ENCODE measurements at regions not wholly inside any gene's neighbourhood (a gene's known extent, or its start where the extent isn't known, plus 50 kb on each side); places are given as distances from the start of the nearest gene placed in this dataset.

DNA sequence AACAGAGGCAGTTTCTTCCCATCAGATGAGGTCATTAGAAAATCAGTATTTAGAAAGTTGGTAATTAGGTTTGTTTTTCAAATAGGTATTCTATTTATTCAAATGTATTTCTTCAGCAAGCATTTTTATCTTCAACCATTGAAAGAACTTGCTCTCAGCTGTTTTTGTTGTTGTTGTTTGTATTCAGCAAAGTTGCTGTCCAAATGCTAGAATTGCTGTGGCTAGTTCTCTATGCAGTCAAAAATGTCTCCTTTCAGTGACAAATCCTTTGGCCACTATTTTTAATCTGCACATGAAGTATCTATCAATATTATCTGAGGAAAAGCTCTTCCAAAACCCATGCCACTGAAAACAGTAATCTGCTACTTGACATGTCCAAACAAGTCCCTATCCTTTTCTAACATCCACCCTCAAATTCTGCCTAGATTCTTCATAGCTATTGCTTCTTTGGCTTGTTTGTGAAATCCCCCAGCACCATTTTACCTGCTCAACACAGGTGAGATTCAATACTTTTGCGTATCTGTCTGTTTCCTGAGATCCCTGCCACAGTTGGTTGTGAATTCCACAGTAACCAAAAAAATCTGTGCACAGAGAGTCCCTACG is 1005.4 kb downstream of the GRIK2 start:
- no peaks in the 10 kb centered on the region for H4K20me1 ChIP-seq (replicated peaks; ENCODE audit: control insufficient read depth, insufficient read depth, low read length)
- ChIA-PET CTCF (ENCODE audit: low intra/inter-chr PET ratio) (no interaction called here), POLR2A (no interaction called here)
- no peaks in the 10 kb centered on the region for H3K4me1 ChIP-seq (replicated peaks in 1 of 2; ENCODE audit: control insufficient read depth in 2 of 2, insufficient read depth in 2 of 2, low read length in 2 of 2)
- H3K4me3 ChIP-seq, result no peak overlapping the region
- intact Hi-C loops (cut with micrococcal nuclease), result no loop called here
- FAIRE-seq (no peak), DNase-seq (ENCODE audit: extremely low read depth in 1 of 4, low spot score in 3 of 4) (no peak), ATAC-seq (no peak)
- BruUV-seq (replicated peaks), result no TSS peak
- no peaks in the 10 kb centered on the region for H3K36me3 ChIP-seq (ENCODE audit: control insufficient read depth, insufficient read depth, low read length)
- no peaks in the 10 kb centered on the region for H3K27me3 ChIP-seq (ENCODE audit: control insufficient read depth in 2 of 2, insufficient read depth in 2 of 2, low read length in 2 of 2)
- H2AFZ ChIP-seq (ENCODE audit: low read depth, low read length), result no peak overlapping the region
- H3K27ac ChIP-seq (ENCODE audit: extremely low read depth, low read depth, low read length), result no peak overlapping the region
- TF ChIP-seq ARID1B (IDR thresholded peaks at IDR 0.05) (no peak), SPI1 (IDR thresholded peaks at IDR 0.05; ENCODE audit: borderline replicate concordance, low read depth, low read length) (no peak), SRSF1 (IDR thresholded peaks at IDR 0.05; ENCODE audit: low read depth, low read length) (no peak), MECOM (CRISPR knock-in tag; IDR thresholded peaks at IDR 0.05) (no peak), SP1 (CRISPR knock-in tag; IDR thresholded peaks at IDR 0.05) (no peak), FOXP1 (CRISPR knock-in tag; IDR thresholded peaks at IDR 0.05) (no peak), ZNF12 (CRISPR knock-in tag; IDR thresholded peaks at IDR 0.05) (no peak), TEAD4 (IDR thresholded peaks at IDR 0.05; ENCODE audit: low read length) (no peak), TEAD4 (CRISPR knock-in tag; IDR thresholded peaks at IDR 0.05; ENCODE audit: borderline replicate concordance) (no peak)
- TF ChIP-seq, protein P1, sequence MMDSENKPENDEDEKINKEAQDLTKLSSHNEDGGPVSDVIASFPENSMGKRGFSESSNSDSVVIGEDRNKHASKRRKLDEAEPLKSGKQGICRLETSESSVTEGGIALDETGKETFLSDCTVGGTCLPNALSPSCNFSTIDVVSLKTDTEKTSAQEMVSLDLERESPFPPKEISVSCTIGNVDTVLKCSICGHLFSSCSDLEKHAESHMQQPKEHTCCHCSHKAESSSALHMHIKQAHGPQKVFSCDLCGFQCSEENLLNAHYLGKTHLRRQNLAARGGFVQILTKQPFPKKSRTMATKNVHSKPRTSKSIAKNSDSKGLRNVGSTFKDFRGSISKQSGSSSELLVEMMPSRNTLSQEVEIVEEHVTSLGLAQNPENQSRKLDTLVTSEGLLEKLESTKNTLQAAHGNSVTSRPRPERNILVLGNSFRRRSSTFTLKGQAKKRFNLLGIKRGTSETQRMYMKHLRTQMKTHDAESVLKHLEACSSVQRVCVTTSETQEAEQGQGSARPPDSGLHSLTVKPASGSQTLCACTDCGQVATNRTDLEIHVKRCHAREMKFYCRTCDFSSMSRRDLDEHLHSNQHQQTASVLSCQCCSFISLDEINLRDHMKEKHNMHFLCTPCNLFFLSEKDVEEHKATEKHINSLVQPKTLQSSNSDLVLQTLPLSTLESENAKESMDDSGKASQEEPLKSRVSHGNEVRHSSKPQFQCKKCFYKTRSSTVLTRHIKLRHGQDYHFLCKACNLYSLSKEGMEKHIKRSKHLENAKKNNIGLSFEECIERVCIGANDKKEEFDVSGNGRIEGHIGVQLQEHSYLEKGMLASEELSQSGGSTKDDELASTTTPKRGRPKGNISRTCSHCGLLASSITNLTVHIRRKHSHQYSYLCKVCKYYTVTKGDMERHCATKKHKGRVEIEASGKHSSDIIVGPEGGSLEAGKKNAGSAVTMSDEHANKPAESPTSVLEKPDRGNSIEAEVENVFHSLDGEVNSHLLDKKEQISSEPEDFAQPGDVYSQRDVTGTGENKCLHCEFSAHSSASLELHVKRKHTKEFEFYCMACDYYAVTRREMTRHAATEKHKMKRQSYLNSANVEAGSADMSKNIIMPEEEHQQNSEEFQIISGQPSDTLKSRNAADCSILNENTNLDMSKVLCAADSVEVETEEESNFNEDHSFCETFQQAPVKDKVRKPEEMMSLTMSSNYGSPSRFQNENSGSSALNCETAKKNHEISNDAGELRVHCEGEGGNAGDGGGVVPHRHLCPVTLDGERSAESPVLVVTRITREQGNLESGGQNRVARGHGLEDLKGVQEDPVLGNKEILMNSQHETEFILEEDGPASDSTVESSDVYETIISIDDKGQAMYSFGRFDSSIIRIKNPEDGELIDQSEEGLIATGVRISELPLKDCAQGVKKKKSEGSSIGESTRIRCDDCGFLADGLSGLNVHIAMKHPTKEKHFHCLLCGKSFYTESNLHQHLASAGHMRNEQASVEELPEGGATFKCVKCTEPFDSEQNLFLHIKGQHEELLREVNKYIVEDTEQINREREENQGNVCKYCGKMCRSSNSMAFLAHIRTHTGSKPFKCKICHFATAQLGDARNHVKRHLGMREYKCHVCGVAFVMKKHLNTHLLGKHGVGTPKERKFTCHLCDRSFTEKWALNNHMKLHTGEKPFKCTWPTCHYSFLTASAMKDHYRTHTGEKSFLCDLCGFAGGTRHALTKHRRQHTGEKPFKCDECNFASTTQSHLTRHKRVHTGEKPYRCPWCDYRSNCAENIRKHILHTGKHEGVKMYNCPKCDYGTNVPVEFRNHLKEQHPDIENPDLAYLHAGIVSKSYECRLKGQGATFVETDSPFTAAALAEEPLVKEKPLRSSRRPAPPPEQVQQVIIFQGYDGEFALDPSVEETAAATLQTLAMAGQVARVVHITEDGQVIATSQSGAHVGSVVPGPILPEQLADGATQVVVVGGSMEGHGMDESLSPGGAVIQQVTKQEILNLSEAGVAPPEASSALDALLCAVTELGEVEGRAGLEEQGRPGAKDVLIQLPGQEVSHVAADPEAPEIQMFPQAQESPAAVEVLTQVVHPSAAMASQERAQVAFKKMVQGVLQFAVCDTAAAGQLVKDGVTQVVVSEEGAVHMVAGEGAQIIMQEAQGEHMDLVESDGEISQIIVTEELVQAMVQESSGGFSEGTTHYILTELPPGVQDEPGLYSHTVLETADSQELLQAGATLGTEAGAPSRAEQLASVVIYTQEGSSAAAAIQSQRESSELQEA (IDR thresholded peaks at IDR 0.05; ENCODE audit: low read depth), result no peak
- TF ChIP-seq, protein P2, sequence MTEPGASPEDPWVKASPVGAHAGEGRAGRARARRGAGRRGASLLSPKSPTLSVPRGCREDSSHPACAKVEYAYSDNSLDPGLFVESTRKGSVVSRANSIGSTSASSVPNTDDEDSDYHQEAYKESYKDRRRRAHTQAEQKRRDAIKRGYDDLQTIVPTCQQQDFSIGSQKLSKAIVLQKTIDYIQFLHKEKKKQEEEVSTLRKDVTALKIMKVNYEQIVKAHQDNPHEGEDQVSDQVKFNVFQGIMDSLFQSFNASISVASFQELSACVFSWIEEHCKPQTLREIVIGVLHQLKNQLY (CRISPR knock-in tag; conservative IDR thresholded peaks at IDR 0.05), result no peak
- TF ChIP-seq, protein P3, sequence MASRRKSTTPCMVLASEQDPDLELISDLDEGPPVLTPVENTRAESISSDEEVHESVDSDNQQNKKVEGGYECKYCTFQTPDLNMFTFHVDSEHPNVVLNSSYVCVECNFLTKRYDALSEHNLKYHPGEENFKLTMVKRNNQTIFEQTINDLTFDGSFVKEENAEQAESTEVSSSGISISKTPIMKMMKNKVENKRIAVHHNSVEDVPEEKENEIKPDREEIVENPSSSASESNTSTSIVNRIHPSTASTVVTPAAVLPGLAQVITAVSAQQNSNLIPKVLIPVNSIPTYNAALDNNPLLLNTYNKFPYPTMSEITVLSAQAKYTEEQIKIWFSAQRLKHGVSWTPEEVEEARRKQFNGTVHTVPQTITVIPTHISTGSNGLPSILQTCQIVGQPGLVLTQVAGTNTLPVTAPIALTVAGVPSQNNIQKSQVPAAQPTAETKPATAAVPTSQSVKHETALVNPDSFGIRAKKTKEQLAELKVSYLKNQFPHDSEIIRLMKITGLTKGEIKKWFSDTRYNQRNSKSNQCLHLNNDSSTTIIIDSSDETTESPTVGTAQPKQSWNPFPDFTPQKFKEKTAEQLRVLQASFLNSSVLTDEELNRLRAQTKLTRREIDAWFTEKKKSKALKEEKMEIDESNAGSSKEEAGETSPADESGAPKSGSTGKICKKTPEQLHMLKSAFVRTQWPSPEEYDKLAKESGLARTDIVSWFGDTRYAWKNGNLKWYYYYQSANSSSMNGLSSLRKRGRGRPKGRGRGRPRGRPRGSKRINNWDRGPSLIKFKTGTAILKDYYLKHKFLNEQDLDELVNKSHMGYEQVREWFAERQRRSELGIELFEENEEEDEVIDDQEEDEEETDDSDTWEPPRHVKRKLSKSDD (conservative IDR thresholded peaks at IDR 0.05; ENCODE audit: low read length), result no peak
- H3K9me3 ChIP-seq (replicated peaks; ENCODE audit: control insufficient read depth, insufficient read depth, low read depth, low read length), result no peaks in the 10 kb centered on the region
- no peak overlapping the region for H3K4me2 ChIP-seq (ENCODE audit: insufficient read depth, low read length)
- H3K79me2 ChIP-seq (ENCODE audit: control insufficient read depth, insufficient read depth, low read length), result no peaks in the 10 kb centered on the region
- H3K9ac ChIP-seq (ENCODE audit: insufficient read depth in 1 of 2, low read depth in 2 of 2, low read length in 2 of 2), result no peak overlapping the region
- in situ Hi-C loops (cut with MboI), result no loop called here
- no peaks in the 10 kb centered on the region for H3K9me1 ChIP-seq (ENCODE audit: control insufficient read depth, insufficient read depth, low read length)
- 0% methylated on average over 2 of the region's 2 CpGs for WGBS (ENCODE audit: insufficient coverage, low coverage, missing lambda C conversion rate)
